ENCODE measurements at regions not wholly inside any gene's neighbourhood (a gene's known extent, or its start where the extent isn't known, plus 50 kb on each side); places are given as distances from the start of the nearest gene placed in this dataset.

GRCh38 chr1:191624044-191624443, 534.2 kb upstream of the RGS18 start:
- TF ChIP-seq CTCF (IDR thresholded peaks at IDR 0.05; ENCODE audit: insufficient read depth, low read depth, low read length) (no peak), EZH2 (IDR thresholded peaks at IDR 0.05; ENCODE audit: insufficient read depth, low read length) (no peak)
